ENCODE measurements at regions not wholly inside any gene's neighbourhood (a gene's known extent, or its start where the extent isn't known, plus 50 kb on each side); places are given as distances from the start of the nearest gene placed in this dataset.

- H3K36me3 ChIP-seq (ENCODE audit: low read depth), result no peaks in the 10 kb centered on the region
- no peak for TF ChIP-seq EZH2 (IDR thresholded peaks at IDR 0.05; ENCODE audit: low read depth)
- TF ChIP-seq, protein P1, sequence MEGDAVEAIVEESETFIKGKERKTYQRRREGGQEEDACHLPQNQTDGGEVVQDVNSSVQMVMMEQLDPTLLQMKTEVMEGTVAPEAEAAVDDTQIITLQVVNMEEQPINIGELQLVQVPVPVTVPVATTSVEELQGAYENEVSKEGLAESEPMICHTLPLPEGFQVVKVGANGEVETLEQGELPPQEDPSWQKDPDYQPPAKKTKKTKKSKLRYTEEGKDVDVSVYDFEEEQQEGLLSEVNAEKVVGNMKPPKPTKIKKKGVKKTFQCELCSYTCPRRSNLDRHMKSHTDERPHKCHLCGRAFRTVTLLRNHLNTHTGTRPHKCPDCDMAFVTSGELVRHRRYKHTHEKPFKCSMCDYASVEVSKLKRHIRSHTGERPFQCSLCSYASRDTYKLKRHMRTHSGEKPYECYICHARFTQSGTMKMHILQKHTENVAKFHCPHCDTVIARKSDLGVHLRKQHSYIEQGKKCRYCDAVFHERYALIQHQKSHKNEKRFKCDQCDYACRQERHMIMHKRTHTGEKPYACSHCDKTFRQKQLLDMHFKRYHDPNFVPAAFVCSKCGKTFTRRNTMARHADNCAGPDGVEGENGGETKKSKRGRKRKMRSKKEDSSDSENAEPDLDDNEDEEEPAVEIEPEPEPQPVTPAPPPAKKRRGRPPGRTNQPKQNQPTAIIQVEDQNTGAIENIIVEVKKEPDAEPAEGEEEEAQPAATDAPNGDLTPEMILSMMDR (conservative IDR thresholded peaks at IDR 0.05), result no peak
- no peaks in the 10 kb centered on the region for H3K79me2 ChIP-seq (ENCODE audit: low read depth)
- H3K4me3 ChIP-seq, result no peak overlapping the region
- ChIA-PET CTCF (no interaction called here), POLR2A (ENCODE audit: unreplicated experiment) (no interaction called here)
- peaks cover 14% of the 10 kb centered on the region; the same call in 1 of the 2 replicates for H3K27me3 ChIP-seq (ENCODE audit: insufficient read depth, low read depth)
- H3K27ac ChIP-seq, result no peak overlapping the region
- no peaks in the 10 kb centered on the region for H3K4me1 ChIP-seq (replicated peaks; ENCODE audit: insufficient read depth)
- H4K20me1 ChIP-seq (ENCODE audit: insufficient read depth), result no peaks in the 10 kb centered on the region
- H3K4me2 ChIP-seq, result no peak overlapping the region
- H3K9me2 ChIP-seq (ENCODE audit: insufficient read depth), result no peaks in the 10 kb centered on the region
- intact Hi-C loops (cut with micrococcal nuclease; ENCODE audit: unreplicated experiment), result no loop called here
- H3K9me3 ChIP-seq (ENCODE audit: insufficient read depth, low read depth), result no peaks in the 10 kb centered on the region
- no peaks in the 10 kb centered on the region for H3F3A ChIP-seq (ENCODE audit: insufficient read depth, low read depth)
- H2AFZ ChIP-seq, result no peak overlapping the region
- BruUV-seq (replicated peaks), result no TSS peak
- DNase-seq, result no peak
These were observed 336.6 kb upstream of the THRB start for GRCh38 chr3:24831221-24831620.

DNA sequence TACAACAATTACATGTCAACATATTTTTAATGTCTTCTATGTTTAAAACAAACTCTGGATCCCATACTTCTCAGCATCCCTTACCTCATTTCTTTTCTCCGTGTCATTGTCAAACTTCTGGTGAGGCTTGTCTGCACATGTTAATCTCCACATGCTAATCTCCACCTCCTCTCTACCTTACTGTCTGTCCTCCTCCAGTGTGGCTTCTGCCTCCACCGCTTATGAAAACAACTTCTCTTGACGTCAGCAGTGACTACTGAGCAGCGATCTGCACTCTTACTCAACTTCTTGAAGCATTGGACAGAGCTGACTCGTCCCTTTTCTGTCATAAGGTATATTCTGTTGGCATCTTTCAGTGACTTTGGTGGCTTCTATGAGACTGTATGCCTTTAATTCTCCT lies 338.2 kb upstream of the THRB start:
- Histone ChIP-seq H3K36me3 (ENCODE audit: low read depth) (no peaks in the 10 kb centered on the region), H3K27me3 (ENCODE audit: insufficient read depth, low read depth) (peaks cover 14% of the 10 kb centered on the region; the same call in 1 of the 2 replicates), H3K4me1 (replicated peaks; ENCODE audit: insufficient read depth) (no peaks in the 10 kb centered on the region), H3K4me3 (no peak overlapping the region), H3K9me3 (ENCODE audit: insufficient read depth, low read depth) (no peaks in the 10 kb centered on the region), H3K27ac (no peak overlapping the region), H3K79me2 (ENCODE audit: low read depth) (no peaks in the 10 kb centered on the region), H3K4me2 (no peak overlapping the region), H4K20me1 (ENCODE audit: insufficient read depth) (no peaks in the 10 kb centered on the region), H3F3A (ENCODE audit: insufficient read depth, low read depth) (no peaks in the 10 kb centered on the region), H2AFZ (no peak overlapping the region), H3K9me2 (ENCODE audit: insufficient read depth) (no peaks in the 10 kb centered on the region)
- no peak for DNase-seq
- intact Hi-C loops (cut with micrococcal nuclease; ENCODE audit: unreplicated experiment), result loop anchor here (1.0 kb wide), 1 partner anchor 20 kb away; no protein-coding TSS in a partner anchor
- BruUV-seq (replicated peaks), result no TSS peak
- POLR2A ChIA-PET (ENCODE audit: unreplicated experiment), result no interaction called here
- CTCF ChIA-PET, result no interaction called here
- TF ChIP-seq, protein P1 (conservative IDR thresholded peaks at IDR 0.05), result no peak
- no peak for TF ChIP-seq EZH2 (IDR thresholded peaks at IDR 0.05; ENCODE audit: low read depth)

DNA sequence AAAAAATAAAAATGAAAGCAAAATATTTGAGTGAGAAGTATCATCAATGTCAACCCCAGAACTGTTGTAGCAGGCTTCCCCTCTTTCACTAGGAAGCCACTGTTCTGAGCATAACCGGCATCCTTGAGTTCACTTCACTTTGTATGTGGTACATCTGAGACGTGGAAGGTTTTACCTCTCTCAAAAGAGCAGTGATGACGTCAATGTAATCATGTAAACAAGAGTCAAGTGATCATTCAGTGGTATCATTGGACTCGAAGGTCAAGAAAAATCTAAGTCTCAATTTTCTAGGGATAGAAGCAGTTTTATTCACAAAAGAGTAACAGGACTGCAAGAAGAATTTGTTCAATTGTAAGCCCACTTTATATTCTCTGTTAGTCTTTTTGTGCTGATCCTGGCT lies 339.8 kb upstream of the THRB start:
- intact Hi-C loops (cut with micrococcal nuclease; ENCODE audit: unreplicated experiment), result no loop called here
- no peak overlapping the region for H3K27ac ChIP-seq
- H3K4me3 ChIP-seq, result no peak overlapping the region
- H3K4me2 ChIP-seq, result no peak overlapping the region
- no peaks in the 10 kb centered on the region for H3K9me2 ChIP-seq (ENCODE audit: insufficient read depth)
- no peaks in the 10 kb centered on the region for H3K9me3 ChIP-seq (ENCODE audit: insufficient read depth, low read depth)
- H3K79me2 ChIP-seq (ENCODE audit: low read depth), result no peaks in the 10 kb centered on the region
- no peak for TF ChIP-seq EZH2 (IDR thresholded peaks at IDR 0.05; ENCODE audit: low read depth)
- TF ChIP-seq, protein P1 (conservative IDR thresholded peaks at IDR 0.05), result no peak
- POLR2A ChIA-PET (ENCODE audit: unreplicated experiment), result no interaction called here
- no peaks in the 10 kb centered on the region for H3K36me3 ChIP-seq (ENCODE audit: low read depth)
- no peak overlapping the region for H2AFZ ChIP-seq
- CTCF ChIA-PET, result no interaction called here
- DNase-seq, result no peak
- no peaks in the 10 kb centered on the region for H3K4me1 ChIP-seq (replicated peaks; ENCODE audit: insufficient read depth)
- no peaks in the 10 kb centered on the region for H4K20me1 ChIP-seq (ENCODE audit: insufficient read depth)
- H3K27me3 ChIP-seq (ENCODE audit: insufficient read depth, low read depth), result peaks cover 5% of the 10 kb centered on the region; the same call in 1 of the 2 replicates
- H3F3A ChIP-seq (ENCODE audit: insufficient read depth, low read depth), result no peaks in the 10 kb centered on the region
- BruUV-seq (replicated peaks), result no TSS peak

Data from PC-9 (cell line).